ENCODE measurements at regions not wholly inside any gene's neighbourhood (a gene's known extent, or its start where the extent isn't known, plus 50 kb on each side); places are given as distances from the start of the nearest gene placed in this dataset.

- TF ChIP-seq, protein P1, sequence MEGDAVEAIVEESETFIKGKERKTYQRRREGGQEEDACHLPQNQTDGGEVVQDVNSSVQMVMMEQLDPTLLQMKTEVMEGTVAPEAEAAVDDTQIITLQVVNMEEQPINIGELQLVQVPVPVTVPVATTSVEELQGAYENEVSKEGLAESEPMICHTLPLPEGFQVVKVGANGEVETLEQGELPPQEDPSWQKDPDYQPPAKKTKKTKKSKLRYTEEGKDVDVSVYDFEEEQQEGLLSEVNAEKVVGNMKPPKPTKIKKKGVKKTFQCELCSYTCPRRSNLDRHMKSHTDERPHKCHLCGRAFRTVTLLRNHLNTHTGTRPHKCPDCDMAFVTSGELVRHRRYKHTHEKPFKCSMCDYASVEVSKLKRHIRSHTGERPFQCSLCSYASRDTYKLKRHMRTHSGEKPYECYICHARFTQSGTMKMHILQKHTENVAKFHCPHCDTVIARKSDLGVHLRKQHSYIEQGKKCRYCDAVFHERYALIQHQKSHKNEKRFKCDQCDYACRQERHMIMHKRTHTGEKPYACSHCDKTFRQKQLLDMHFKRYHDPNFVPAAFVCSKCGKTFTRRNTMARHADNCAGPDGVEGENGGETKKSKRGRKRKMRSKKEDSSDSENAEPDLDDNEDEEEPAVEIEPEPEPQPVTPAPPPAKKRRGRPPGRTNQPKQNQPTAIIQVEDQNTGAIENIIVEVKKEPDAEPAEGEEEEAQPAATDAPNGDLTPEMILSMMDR (IDR thresholded peaks at IDR 0.05), result no peak
- no peak for TF ChIP-seq POLR2AphosphoS5 (IDR thresholded peaks at IDR 0.05)
Observed at GRCh38 chr6:66838764-66839163, 1131.7 kb upstream of the EYS start.
